ENCODE measurements at regions not wholly inside any gene's neighbourhood (a gene's known extent, or its start where the extent isn't known, plus 50 kb on each side); places are given as distances from the start of the nearest gene placed in this dataset.

- Histone ChIP-seq H3K36me3 (replicated peaks; ENCODE audit: low read depth, low read length) (no peaks in the 10 kb centered on the region), H4K20me1 (ENCODE audit: insufficient read depth, low read length) (no peaks in the 10 kb centered on the region), H3K4me3 (ENCODE audit: low read length) (no peak overlapping the region), H3K27ac (ENCODE audit: low read length) (no peak overlapping the region), H3K9me3 (ENCODE audit: insufficient read depth, low read length) (no peaks in the 10 kb centered on the region), H3K27me3 (ENCODE audit: low read depth, low read length) (no peaks in the 10 kb centered on the region), H3K79me2 (ENCODE audit: low read length) (no peaks in the 10 kb centered on the region), H3K4me1 (ENCODE audit: low read length) (peaks cover 17% of the 10 kb centered on the region), H2AFZ (ENCODE audit: low read depth, low read length) (no peak overlapping the region), H3K9ac (ENCODE audit: low read length) (no peak overlapping the region), H3K4me2 (ENCODE audit: low read length) (no peak overlapping the region)
- no peak for TF ChIP-seq EZH2phosphoT487 (IDR thresholded peaks at IDR 0.05; ENCODE audit: low read depth)
- no peak for TF ChIP-seq CTCF (IDR thresholded peaks at IDR 0.05; ENCODE audit: low read depth, low read length)
Observed at GRCh38 chr11:95500466-95500865, 269.5 kb upstream of the SESN3 start.

GRCh38 chr11:95499516-95500135, 268.6 kb upstream of the SESN3 start:
- Histone ChIP-seq H3K4me1 (ENCODE audit: low read length) (peaks cover 12% of the 10 kb centered on the region), H3K9me3 (ENCODE audit: insufficient read depth, low read length) (no peaks in the 10 kb centered on the region), H3K4me2 (ENCODE audit: low read length) (no peak overlapping the region), H2AFZ (ENCODE audit: low read depth, low read length) (no peak overlapping the region), H4K20me1 (ENCODE audit: insufficient read depth, low read length) (no peaks in the 10 kb centered on the region), H3K9ac (ENCODE audit: low read length) (no peak overlapping the region), H3K79me2 (ENCODE audit: low read length) (no peaks in the 10 kb centered on the region), H3K4me3 (ENCODE audit: low read length) (no peak overlapping the region), H3K36me3 (replicated peaks; ENCODE audit: low read depth, low read length) (no peaks in the 10 kb centered on the region), H3K27ac (ENCODE audit: low read length) (no peak overlapping the region), H3K27me3 (ENCODE audit: low read depth, low read length) (no peaks in the 10 kb centered on the region)
- TF ChIP-seq EZH2phosphoT487 (IDR thresholded peaks at IDR 0.05; ENCODE audit: low read depth) (no peak), CTCF (IDR thresholded peaks at IDR 0.05; ENCODE audit: low read depth, low read length) (no peak)

- Histone ChIP-seq H3K36me3 (replicated peaks; ENCODE audit: low read depth, low read length) (no peaks in the 10 kb centered on the region), H3K9ac (ENCODE audit: low read length) (no peak overlapping the region), H3K4me1 (ENCODE audit: low read length) (peaks cover 12% of the 10 kb centered on the region), H2AFZ (ENCODE audit: low read depth, low read length) (no peak overlapping the region), H3K4me2 (ENCODE audit: low read length) (no peak overlapping the region), H3K79me2 (ENCODE audit: low read length) (no peaks in the 10 kb centered on the region), H3K27ac (ENCODE audit: low read length) (no peak overlapping the region), H4K20me1 (ENCODE audit: insufficient read depth, low read length) (no peaks in the 10 kb centered on the region), H3K9me3 (ENCODE audit: insufficient read depth, low read length) (no peaks in the 10 kb centered on the region), H3K27me3 (ENCODE audit: low read depth, low read length) (no peaks in the 10 kb centered on the region), H3K4me3 (ENCODE audit: low read length) (no peak overlapping the region)
- no peak for TF ChIP-seq CTCF (IDR thresholded peaks at IDR 0.05; ENCODE audit: low read depth, low read length)
- TF ChIP-seq EZH2phosphoT487 (IDR thresholded peaks at IDR 0.05; ENCODE audit: low read depth): no peak
Observed at GRCh38 chr11:95498722-95499425, 267.9 kb upstream of the SESN3 start.

GRCh38 chr11:95496901-95497300, 265.9 kb upstream of the SESN3 start:
- no peaks in the 10 kb centered on the region for H3K36me3 ChIP-seq (replicated peaks; ENCODE audit: low read depth, low read length)
- peaks cover 12% of the 10 kb centered on the region for H3K4me1 ChIP-seq (ENCODE audit: low read length)
- H3K27me3 ChIP-seq (ENCODE audit: low read depth, low read length): no peaks in the 10 kb centered on the region
- H3K9me3 ChIP-seq (ENCODE audit: insufficient read depth, low read length): no peaks in the 10 kb centered on the region
- H3K79me2 ChIP-seq (ENCODE audit: low read length): no peaks in the 10 kb centered on the region
- H2AFZ ChIP-seq (ENCODE audit: low read depth, low read length): 0 out of 2 replicates have a peak overlapping the region, but pooled peaks have one; percentile 39
- H3K4me3 ChIP-seq (ENCODE audit: low read length): no peak overlapping the region
- no peak overlapping the region for H3K9ac ChIP-seq (ENCODE audit: low read length)
- no peak overlapping the region for H3K27ac ChIP-seq (ENCODE audit: low read length)
- no peaks in the 10 kb centered on the region for H4K20me1 ChIP-seq (ENCODE audit: insufficient read depth, low read length)
- no peak overlapping the region for H3K4me2 ChIP-seq (ENCODE audit: low read length)
- TF ChIP-seq EZH2phosphoT487 (IDR thresholded peaks at IDR 0.05; ENCODE audit: low read depth): no peak
- TF ChIP-seq CTCF (IDR thresholded peaks at IDR 0.05; ENCODE audit: low read depth, low read length): no peak

Measured in OCI-LY3 (cell line).